ENCODE measurements at regions not wholly inside any gene's neighbourhood (a gene's known extent, or its start where the extent isn't known, plus 50 kb on each side); places are given as distances from the start of the nearest gene placed in this dataset.

DNA sequence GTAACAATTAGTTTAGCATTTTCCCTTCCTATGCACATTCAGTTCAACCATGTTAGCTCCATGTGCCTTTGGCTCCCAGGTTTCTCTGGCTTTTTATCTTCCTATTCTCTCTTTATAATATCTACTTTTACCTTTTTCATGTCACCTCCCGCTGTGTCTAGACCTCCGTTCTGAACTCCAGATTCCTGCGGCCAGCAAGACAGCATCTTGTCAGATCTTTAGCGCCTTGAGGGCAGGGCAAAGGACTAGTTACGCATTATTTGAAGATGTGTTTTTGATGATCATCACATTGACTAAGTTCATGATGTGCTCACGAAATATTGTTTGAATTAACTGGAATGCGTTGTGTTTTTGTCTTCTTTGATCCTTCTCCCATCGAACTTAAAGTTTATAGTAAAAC lies 1126.8 kb downstream of the CDH11 start:
- TF ChIP-seq POLR2AphosphoS5 (IDR thresholded peaks at IDR 0.05; ENCODE audit: borderline replicate concordance, low read depth, low read length): no peak
- no peak for TF ChIP-seq EZH2 (IDR thresholded peaks at IDR 0.05)

All from SK-N-MC (cell line).